ENCODE measurements at regions not wholly inside any gene's neighbourhood (a gene's known extent, or its start where the extent isn't known, plus 50 kb on each side); places are given as distances from the start of the nearest gene placed in this dataset.
"Not testable (repeated sequence)": the region's sequence is repeated elsewhere in the genome, so short reads cannot be mapped to it uniquely, and the experiment has no call there.

DNA sequence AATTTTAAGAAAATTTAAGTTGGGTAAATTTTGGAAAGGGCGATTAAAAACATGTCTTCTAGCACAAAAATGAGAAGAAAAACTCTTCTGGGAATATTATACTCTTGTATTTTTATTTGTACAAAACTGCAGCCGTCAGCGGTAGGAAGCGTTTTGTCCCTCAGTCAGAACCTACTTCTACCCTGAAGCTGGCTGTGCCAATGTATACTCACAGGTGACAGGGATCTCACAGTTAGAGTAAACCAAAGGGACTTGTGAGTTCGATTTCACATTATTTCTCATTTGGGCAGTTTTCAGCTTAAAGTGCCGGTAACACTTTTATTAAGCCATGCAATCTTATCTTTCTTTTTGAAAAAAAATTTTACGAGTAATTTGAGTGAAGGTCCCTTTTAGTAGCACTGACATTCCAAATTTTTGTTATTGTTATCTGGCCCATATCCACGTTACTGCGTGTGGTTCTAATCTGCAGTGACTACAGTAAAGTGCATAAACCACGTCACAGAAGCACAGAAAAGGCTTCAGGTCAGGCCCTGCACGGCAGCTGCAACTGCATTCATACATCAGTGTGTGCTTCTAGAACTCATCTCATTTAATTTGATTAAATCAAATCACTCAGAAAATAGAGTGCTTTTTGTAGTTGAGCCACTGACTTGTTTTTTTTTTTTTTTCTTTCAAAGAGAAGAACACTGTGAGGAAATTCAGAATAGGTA lies 387.3 kb downstream of the LIG4 start:
- no peak for DNase-seq (ENCODE audit: low read depth in 1 of 2, low spot score in 1 of 2)

DNA sequence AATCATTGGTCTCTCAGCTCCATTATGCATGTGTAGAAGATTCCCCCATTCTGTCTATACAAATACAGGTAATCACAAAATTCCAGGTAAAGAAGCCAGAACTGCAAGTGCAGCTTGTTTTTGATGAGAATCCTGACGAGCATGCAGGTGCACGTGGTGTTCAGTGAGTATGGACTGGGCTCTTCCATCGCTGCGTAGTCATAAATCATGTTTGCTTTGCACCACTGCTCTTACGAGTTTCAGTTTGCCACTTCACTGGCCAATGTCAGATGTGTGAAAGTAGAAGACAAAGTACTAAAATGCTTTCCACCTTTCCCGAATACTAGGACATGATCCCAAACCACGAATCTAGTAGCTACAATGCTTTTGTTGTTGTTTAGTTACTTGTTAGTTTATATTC lies 390.7 kb downstream of the LIG4 start:
- no peak for DNase-seq (ENCODE audit: low read depth in 1 of 2, low spot score in 1 of 2)

DNA sequence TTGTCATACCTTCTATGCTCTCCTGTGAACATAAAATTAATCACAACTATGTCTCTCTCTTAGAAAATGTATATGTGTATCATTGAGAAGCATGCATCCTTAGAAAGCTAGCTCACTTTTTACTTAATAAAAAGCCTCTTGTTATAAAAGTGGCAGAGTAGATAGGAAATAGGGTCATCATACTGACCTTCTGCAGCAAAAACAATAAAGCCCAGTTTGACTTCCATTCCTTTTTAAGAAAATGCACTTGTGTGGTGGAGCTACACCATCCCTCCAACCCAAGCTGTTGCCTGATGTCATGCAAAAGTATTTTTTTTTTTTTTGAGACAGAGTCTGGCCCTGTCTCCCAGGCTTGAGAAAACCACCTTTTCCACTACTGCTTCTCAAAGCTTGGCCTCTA lies 393.3 kb downstream of the LIG4 start:
- no peak for DNase-seq (ENCODE audit: low read depth in 1 of 2, low spot score in 1 of 2)

DNA sequence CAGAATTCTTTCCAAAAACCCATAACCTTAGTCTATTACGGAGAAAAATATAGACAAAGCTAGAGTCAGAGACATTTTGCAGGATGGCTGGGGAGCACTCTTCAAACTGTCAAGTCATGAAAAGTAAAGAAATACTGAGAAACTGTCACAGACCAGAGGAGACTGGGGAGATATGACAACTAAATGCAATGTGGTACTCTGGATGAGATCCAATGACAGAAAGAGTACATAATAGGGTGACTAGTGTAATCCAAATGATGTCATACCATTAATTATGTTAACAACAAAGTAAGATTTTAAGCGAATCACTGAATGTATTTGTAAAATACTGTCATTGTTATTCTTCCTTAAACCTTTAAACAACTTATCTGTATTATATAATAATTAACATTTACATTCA lies 393.8 kb downstream of the LIG4 start:
- no peak for DNase-seq (ENCODE audit: low read depth in 1 of 2, low spot score in 1 of 2)

DNA sequence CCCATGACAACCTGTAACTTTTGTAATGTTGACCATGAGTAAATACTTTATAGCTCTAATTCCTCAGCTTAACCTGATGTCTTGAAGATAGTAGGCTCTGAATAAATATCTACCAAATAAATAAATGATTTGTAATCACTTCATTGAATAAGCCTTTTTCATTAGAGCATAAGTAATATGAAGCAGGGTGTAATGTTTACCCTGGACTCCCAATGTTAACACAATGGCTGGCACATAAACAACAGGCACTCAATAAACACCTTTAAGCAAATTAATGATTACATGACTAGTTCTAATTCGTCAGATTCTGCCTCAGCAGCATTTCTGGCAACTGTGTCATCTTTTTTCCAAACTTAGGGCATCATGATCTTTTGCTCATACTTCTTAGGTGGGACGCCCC lies 396.3 kb downstream of the LIG4 start:
- DNase-seq (ENCODE audit: low read depth in 1 of 2, low spot score in 1 of 2): no peak

DNA sequence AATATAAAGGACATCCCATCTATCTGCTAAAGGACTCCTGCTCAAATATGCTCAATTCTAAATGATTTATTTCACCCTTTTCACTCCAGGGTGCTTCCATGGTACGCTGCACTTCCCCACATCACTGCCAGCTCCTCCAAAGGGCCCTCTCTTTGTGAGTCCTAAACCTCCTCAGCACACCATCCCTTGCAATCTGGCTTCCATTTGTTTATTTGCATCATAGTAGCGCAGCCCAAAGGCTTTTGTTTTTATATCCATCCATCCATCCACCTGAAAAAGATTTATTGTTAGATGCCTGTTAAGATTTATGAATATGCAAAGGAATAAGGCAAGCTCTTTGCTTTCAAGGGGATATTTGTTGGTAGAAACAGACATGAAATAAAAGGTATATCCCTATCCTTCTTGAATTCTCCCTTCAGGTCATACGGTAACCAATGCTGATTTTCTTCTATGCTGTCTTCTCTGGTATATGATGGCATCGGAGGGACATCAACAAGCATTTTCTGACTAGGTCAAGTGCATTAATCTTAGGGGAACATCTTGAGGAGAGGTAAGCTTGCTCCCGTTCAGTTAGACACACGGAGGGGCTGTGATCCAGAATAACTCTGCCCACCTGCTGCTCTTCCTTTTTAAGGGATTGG lies 397.6 kb downstream of the LIG4 start:
- DNase-seq (ENCODE audit: low read depth in 1 of 2, low spot score in 1 of 2): no peak

DNA sequence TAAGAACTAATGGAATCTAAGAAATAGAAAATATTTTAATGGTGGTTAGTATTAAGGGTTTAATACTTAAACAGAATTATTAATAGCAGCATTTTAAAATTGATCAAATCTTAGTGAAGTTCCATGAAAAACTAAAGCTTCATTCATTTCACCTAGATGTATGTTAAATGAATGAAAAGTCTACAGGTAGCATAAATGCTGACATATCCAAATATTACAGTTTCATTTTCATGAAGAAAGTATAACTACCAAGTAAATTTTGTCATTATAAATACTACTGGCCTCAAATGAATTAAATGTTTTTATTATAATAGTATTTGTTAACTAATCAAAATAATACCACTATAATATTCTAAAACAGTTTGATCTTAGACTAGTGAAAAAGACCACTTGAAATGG lies 403.3 kb downstream of the LIG4 start:
- no peak for DNase-seq (ENCODE audit: low read depth in 1 of 2, low spot score in 1 of 2)

DNA sequence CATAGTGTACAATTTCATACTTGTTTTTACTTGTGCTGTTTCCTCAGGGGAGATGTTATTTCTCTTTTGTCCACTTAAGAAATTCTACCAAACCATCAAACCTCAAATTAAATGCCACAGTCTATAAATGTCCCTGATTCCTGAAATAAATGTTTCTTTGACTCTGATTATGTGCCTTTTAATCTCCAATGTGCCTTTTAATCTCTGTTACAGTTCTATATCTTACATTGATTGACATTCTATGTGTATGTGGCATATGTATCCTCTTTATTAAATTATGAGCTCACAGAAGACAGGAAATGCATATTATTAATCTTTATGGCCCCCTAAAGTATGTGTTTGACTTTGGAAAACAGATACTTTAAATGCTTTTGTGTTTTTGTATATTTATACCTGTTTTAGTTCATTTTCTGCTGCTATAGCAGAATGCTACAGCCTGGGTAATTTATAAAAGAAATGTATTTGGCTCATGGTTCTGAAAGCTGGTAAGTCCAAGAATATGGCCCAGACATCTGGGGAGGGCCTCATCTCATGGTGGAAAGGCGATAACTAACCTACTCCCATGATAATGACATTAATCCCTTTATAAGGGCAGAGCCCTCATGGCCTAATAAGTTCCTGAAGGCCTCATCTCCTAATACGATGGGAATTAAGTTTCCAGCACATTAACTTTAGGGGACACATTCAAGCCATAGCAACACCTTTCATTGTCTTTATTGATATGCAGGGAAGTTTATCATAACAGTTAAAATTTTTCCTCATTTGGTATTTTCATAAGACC lies 403.9 kb downstream of the LIG4 start:
- DNase-seq (ENCODE audit: low read depth in 1 of 2, low spot score in 1 of 2): no peak

DNA sequence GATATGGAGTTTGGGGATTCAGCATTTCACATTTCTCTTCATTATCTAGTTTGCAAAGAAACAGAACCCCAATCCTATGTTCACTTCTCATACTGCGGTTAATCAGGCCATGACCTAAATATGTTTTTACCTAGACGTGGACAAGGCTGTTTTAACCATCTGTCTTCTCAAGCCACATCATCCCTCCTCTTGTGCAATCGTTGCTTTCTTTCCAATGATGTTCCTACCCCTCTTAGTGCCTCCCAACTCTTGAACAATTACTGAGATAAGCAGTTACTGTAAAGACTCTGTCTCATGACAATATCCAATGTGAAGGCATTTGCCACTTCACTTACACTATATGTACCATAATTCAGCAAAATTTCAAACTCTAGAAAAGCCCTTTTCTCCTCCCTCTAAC lies 406.2 kb downstream of the LIG4 start:
- no peak for DNase-seq (ENCODE audit: low read depth in 1 of 2, low spot score in 1 of 2)

DNA sequence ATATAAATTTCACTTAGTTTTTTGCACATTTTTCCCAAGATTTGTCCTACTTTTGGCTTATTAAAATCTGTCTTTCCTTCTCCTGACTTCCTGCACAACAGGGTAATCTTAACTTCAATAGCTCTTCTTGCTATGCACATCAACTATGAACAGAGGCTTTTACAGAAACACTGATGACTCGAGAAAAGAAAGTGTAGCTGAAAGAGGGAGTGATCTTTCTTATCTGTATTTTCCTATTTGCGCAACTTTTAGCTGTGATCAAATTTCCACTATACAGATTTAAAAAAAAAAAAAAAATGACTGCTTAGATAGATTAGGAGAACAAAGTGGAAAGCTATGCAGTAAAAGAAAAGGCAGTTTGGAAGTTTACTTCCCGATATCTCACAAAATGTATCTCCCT lies 406.9 kb downstream of the LIG4 start:
- DNase-seq (ENCODE audit: low read depth in 1 of 2, low spot score in 1 of 2): no peak

DNA sequence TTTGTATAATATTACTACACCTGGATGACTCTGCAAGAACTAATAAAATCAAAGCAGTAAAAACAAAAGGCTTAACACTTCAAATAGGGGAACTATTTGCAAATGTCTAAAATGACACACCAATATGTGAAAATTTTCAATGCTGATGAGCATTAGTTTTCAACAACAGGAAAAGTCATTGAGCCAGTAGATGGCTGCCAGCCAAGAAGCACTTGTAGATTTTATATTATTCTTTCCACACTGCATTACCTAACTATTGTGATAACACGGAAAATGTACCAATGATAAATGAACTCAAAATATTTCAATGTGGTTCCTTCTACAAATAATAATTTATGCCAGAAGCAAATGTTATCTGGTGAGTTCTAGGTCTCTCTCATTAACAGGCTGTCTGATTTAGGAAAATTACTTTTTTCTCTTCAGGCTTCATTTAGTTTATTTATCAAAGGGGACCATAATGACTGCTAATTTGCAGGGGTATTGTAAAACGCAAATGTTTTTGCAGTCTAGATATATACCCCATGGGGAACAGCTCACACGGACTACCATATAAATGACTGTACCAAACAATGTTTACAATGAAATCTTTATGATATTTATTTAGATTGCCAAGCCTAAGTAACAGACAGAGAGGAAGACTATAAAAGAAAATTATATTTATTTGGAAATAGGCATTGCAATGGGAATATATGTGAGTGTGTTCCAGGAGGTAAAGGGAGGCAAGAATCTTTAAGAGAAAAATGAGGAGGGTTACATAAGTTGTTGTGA lies 407.8 kb downstream of the LIG4 start:
- no peak for DNase-seq (ENCODE audit: low read depth in 1 of 2, low spot score in 1 of 2)

DNA sequence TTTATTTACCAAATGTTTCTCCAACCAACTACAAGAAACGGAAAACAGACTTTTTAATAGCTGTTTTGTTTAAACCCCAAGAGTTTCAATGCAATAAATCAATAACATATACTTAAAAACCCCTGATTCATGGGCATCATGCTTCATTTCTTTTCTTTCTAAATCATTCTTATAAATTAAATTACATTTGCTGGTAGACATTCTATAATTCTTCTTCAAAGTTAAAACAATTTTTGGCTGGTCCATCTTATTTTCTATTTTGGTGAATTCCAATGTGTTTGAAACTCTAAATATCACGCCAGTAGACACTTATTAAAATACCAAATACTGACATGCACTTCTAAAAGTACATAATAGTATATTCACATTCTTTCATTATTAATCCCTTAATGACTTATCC lies 408.6 kb downstream of the LIG4 start:
- DNase-seq (ENCODE audit: low read depth in 1 of 2, low spot score in 1 of 2): no peak

DNA sequence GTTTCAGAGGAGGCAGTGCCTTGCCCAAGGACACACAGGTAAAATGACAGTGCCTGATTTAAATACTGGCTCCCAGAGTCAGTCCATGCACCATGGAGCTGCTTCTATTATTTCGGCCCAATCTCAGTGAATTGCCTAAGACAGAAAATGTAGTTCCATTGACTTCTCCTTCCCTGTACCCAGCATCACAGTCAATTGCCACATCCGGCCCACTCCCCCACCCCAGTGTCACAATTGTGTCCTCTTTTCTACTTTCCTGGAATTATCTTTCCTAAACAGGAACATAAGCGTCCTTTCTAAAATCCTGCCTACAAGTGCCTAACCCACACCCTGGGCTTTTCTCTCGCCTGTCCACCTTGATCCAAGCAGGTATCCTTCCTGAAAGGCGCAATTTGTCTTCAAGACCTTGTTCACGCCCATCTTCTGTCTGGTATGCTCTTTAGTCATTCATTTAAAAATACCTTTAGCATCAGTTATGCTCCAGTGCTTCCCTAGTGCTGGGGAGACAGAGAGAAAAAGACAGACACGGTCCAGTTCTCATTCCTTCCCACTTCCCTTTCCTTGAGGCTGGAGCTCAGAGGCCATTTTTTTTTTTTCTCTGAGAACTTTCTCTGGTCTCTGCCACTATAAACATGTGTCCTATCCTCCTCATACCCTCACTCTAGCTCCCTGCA lies 411.4 kb downstream of the LIG4 start:
- DNase-seq (ENCODE audit: low read depth in 1 of 2, low spot score in 1 of 2): no peak

DNA sequence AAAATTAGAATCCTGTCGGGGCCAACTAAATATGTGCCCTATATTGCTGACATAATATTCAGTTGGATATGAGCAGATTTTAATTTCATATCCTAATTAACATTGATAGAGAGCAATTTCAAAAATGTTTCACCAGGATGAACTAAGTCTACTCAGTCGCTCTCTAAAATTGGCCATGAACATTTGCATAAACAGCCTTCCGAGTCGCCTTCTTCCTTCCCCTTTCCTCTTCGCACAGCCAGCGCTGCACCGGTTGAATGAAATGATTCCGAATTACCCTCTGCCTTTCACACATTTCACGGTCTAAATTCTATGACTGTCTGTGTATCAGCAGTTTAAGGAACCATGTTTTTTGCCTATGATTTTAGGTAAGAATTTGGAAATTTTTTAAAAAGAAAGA lies 413.7 kb downstream of the LIG4 start:
- no peak for DNase-seq (ENCODE audit: low read depth in 1 of 2, low spot score in 1 of 2)

DNA sequence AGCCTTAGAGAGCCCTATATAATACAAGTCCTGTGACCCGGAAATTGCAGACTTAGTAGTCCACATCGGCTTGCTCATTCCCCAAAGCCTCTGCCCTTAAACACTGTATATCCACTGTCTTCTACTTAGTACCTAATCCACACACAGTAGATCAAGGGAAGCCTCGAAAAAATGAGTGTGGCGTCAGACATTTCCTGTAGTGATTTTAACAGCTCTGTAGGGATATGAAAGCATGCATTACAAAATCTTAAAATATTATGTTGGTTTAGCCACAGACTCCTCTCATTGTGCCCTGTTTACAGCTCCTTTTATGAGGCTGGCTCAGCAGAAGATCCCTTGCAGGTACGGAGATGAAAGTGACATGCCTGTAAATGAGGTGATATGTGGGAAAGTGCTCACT lies 416.3 kb downstream of the LIG4 start:
- DNase-seq (ENCODE audit: low read depth in 1 of 2, low spot score in 1 of 2): no peak

DNA sequence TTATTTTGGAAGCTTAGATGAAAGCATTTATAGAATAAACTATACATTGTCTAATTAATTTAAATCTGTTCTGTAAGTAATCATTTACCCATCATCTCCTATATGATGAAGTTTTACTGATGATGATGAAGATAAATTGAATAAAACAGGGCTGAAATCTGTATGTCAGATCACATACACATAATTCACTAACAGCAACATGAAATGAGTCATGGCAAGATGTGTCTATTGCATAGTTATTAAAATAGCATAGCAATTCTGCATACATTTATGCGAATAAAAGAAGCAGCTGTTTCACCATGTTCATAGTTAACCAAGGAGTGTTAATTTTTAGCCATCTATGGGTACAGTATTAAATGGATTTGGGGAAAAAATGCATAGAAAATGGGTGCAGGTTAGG lies 424.9 kb downstream of the LIG4 start:
- no peak for DNase-seq (ENCODE audit: low read depth in 1 of 2, low spot score in 1 of 2)

DNA sequence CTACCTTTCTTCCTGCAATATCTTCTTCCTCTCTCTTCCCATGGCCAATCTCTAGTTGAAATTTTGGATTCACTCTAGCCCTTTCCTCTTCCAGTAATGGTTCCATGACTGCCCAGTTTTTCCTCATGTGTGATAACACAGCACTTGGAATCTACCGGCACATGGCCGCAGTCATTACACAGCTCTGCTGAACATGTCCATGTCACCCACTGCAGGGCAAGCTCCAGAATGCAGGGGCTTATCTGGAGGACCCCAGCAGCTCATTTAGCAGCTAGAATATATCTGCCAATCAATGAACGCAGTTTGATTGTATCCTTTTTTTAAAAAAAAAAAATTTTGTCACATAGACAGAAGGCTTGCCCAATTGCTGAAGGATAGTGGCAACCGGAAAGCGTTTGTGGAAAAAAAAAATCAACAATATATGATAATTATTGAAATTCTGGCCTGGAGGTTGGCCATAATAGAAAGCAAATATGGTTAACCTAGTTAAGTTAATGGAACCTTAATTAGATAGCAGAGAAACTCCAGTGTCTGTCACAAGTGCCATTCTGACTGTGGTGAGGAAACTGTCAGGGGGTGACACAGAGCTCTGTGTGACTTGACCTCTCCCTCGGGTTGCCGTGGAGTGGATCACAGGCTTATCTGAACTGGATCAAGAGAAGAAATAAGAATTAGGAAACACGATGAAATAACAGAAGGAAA lies 426.7 kb downstream of the LIG4 start:
- DNase-seq (ENCODE audit: low read depth in 1 of 2, low spot score in 1 of 2): no peak

DNA sequence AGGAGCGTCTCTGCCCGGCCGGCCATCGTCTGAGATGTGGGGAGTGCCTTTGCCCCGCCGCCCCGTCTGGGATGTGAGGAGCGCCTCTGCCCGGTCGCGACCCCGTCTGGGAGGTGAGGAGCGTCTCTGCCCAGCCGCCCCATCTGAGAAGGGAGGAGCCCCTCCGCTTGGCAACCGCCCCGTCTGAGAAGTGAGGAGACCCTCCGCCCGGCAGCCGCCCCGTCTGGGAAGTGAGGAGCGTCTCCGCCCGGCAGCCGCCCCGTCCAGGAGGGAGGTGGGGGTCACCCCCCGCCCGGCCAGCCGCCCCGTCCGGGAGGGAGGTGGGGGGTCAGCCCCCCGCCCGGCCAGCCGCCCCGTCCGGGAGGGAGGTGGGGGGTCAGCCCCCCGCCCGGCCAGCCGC lies 432.7 kb downstream of the LIG4 start:
- not testable (repeated sequence) for DNase-seq (ENCODE audit: low read depth in 1 of 2, low spot score in 1 of 2)

DNA sequence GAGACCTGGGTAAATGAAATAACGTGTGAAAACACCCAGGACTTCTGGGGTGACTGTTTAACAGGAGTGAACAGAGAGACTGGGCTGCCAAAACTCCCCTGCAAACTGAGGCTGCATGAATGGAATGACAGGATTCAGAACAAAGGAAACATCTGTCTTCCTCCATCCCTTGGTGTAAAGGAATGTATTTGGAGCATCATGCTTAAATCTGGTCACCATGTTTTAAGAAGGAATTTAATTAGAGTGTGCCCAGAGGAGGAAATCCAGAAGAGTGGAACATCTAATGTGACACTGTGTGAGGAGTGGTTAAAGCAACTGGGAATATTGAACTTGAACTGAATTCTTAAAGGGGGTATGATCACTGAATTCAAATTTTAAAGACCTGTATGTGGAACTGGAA lies 437.2 kb downstream of the LIG4 start:
- no peak for DNase-seq (ENCODE audit: low read depth in 1 of 2, low spot score in 1 of 2)

DNA sequence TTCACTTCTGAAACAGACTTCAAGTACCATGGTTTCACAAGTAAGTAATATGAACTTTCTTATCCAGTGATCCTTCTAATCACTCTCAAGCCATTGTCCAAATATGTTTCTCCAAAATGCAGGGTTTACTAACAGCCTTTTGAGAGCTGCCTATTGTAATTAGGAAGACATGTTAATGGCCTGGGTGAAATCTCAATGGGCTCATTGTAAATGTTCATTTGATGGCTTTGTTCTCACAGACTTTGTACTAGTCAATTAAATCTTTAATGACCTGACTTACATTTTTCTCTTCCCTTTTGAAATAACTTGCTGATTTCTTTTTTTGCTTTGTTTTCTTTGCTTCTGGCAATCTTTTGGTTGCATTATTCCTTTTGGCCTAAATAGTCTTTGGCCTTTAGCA lies 444.8 kb downstream of the LIG4 start:
- no peak for DNase-seq (ENCODE audit: low read depth in 1 of 2, low spot score in 1 of 2)

DNA sequence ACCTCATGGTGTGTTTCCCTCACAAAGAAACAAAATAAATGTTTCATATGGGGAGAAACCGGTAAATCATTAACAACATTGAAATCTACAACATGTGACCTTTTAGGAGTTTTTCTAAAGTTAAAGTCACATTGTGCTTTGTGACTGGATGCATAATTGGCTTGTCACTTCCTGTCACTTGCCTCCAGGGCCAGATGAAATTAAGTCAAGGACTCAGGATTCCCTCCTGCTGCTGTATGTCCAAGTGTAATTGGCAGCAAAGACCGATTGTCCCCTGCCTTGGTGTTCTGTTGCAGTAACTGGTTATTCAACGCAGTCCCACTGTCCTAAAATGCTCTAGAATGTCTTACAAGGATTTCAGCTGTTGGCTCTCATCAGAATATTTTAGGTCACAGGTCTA lies 448.2 kb downstream of the LIG4 start:
- no peak for DNase-seq (ENCODE audit: low read depth in 1 of 2, low spot score in 1 of 2)
